Panc1 (cell line): ENCODE measurements at regions not wholly inside any gene's neighbourhood (a gene's known extent, or its start where the extent isn't known, plus 50 kb on each side); places are given as distances from the start of the nearest gene placed in this dataset.

Experiments
- ATAC-seq: fragments of 200-7000 bp; cut with Tn5 transposase; 2 replicates; pipeline ENCODE4 v1.9.1; 2020; ENCODE audit warnings: mild to moderate bottlenecking, moderate library complexity
- BruUV-seq: library from RNA; stranded (reverse); fragments of 400-500 nt; replicated peaks from 2 replicates; lab custom pipeline; 2021; lab: Mats Ljungman, UMichigan
- CTCF ChIA-PET: fragments of 300-600 bp; sonication (Branson Sonifier 250); formaldehyde crosslinking; loops from one replicate; lab custom pipeline; 2022; ENCODE audit warnings: antibody characterized with exemption; lab: Charles Lee
- POLR2A ChIA-PET: fragments of 300-600 bp; sonication (Branson Sonifier 250); formaldehyde crosslinking; loops from one replicate; lab custom pipeline; 2022; ENCODE audit warnings: antibody characterized with exemption; lab: Charles Lee
- DNase-seq: peaks from one replicate; pipeline ENCODE4 v3.0.0-alpha.2; 2010; ENCODE audit warnings: low read depth, low spot score
- H3K27ac ChIP-seq: 2 replicates; pipeline ENCODE4 v1.5.1; 2011; ENCODE audit warnings: mild to moderate bottlenecking, low read length, inconsistent platforms
- H3K27me3 ChIP-seq: fragments of 200-500 bp; sonication (Bioruptor generic); 2 replicates; pipeline ENCODE4 v1.6.0; 2014; ENCODE audit warnings: low read length, inconsistent platforms; ENCODE audit not compliant: control insufficient read depth, insufficient read depth
- H3K36me3 ChIP-seq: fragments of 200-500 bp; sonication (Bioruptor generic); 2 replicates; pipeline ENCODE4 v1.5.1; 2014; ENCODE audit warnings: inconsistent platforms, mild to moderate bottlenecking, low read length, moderate library complexity; ENCODE audit not compliant: control insufficient read depth, insufficient read depth
- H3K4me1 ChIP-seq: 2 replicates; pipeline ENCODE4 v1.5.1; 2011; ENCODE audit warnings: inconsistent platforms, mild to moderate bottlenecking, low read length, moderate library complexity; ENCODE audit not compliant: control insufficient read depth, insufficient read depth
- H3K4me3 ChIP-seq, 2 experiments: 2 replicates each; pipeline ENCODE4 v1.5.1; 2011 to 2012; ENCODE audit warnings: low read depth in 2 of 2, low read length in 2 of 2, mild to moderate bottlenecking in 2 of 2, inconsistent platforms in 1 of 2, moderate library complexity in 1 of 2
- H3K9me3 ChIP-seq: fragments of 200-500 bp; sonication (Bioruptor generic); 2 replicates; pipeline ENCODE4 v1.5.1; 2014; ENCODE audit warnings: low read depth, mild to moderate bottlenecking, inconsistent platforms, low read length, moderate library complexity; ENCODE audit not compliant: control insufficient read depth, insufficient read depth
- POLR2AphosphoS5 ChIP-seq: IDR thresholded peaks from 2 replicates; pipeline ENCODE4 v1.6.1; 2012; ENCODE audit warnings: mild to moderate bottlenecking, low read depth, low read length, moderate library complexity
- SIN3A ChIP-seq: IDR thresholded peaks from 2 replicates; pipeline ENCODE4 v1.6.1; 2012; ENCODE audit warnings: low read depth, mild to moderate bottlenecking, low read length, moderate library complexity, borderline replicate concordance; ENCODE audit not compliant: insufficient read depth
- TCF7L2 ChIP-seq: IDR thresholded peaks from 2 replicates; pipeline ENCODE4 v1.6.1; 2011; ENCODE audit warnings: mild to moderate bottlenecking, low read depth, low read length, inconsistent platforms
- in situ Hi-C: cut with HindIII; loops from 2 replicates; pipeline ENCODE4 v1.10.0; 2016; ENCODE audit warnings: low sequenced_read_pairs, low pct_unique_long_range_greater_than_20kb
- intact Hi-C: fragments of 100-400 bp; cut with micrococcal nuclease; formaldehyde crosslinking; loops from one replicate; pipeline ENCODE4 v1.10.0; 2022; ENCODE audit not compliant: unreplicated experiment
- TF ChIP-seq, protein P1 (sequence below), 2 experiments: IDR thresholded peaks; 2 replicates each; pipeline ENCODE4 v1.6.1; 2011 to 2012; ENCODE audit warnings: low read depth in 2 of 2, control low read depth in 1 of 2, low read length in 1 of 2, mild to moderate bottlenecking in 1 of 2, moderate library complexity in 1 of 2; ENCODE audit not compliant: insufficient read depth in 1 of 2
- TF ChIP-seq, protein P2 (sequence below): fragments of 450-650 bp; IDR thresholded peaks from 2 replicates; pipeline ENCODE4 v1.5.1; 2017; ENCODE audit warnings: mild to moderate bottlenecking

DNA sequence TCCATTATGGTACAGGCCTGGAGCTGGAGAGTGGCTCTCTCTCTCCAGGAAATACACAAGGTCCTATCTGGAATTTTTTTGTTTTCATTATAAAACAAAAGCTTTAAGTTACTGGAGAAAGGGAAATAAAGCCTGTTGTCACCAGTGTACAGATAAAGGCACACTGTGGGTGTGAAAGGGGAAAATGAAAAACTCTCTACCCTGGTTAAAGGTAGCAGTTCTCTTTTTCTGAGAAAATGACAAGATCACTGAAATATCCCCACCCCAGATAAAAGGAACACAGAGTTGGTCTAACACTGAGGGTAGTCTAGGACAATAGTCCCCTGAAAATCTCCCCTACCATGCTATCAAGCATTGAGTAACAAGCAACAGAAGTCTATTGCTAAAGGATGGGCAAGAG, 438.7 kb downstream of the MBD2 start:
- in situ Hi-C loops (no loop called here), intact Hi-C loops (no loop called here)
- CTCF ChIA-PET, result no interaction called here
- DNase-seq (no peak), ATAC-seq (no peak)
- Histone ChIP-seq H3K9me3 (no peaks in the 10 kb centered on the region), H3K27ac (no peak overlapping the region), H3K4me3 (no peak overlapping the region), H3K27me3 (no peaks in the 10 kb centered on the region), H3K4me1 (no peaks in the 10 kb centered on the region), H3K36me3 (no peaks in the 10 kb centered on the region)
- POLR2A ChIA-PET, result no interaction called here
- TF ChIP-seq, protein P1, sequence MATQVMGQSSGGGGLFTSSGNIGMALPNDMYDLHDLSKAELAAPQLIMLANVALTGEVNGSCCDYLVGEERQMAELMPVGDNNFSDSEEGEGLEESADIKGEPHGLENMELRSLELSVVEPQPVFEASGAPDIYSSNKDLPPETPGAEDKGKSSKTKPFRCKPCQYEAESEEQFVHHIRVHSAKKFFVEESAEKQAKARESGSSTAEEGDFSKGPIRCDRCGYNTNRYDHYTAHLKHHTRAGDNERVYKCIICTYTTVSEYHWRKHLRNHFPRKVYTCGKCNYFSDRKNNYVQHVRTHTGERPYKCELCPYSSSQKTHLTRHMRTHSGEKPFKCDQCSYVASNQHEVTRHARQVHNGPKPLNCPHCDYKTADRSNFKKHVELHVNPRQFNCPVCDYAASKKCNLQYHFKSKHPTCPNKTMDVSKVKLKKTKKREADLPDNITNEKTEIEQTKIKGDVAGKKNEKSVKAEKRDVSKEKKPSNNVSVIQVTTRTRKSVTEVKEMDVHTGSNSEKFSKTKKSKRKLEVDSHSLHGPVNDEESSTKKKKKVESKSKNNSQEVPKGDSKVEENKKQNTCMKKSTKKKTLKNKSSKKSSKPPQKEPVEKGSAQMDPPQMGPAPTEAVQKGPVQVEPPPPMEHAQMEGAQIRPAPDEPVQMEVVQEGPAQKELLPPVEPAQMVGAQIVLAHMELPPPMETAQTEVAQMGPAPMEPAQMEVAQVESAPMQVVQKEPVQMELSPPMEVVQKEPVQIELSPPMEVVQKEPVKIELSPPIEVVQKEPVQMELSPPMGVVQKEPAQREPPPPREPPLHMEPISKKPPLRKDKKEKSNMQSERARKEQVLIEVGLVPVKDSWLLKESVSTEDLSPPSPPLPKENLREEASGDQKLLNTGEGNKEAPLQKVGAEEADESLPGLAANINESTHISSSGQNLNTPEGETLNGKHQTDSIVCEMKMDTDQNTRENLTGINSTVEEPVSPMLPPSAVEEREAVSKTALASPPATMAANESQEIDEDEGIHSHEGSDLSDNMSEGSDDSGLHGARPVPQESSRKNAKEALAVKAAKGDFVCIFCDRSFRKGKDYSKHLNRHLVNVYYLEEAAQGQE (IDR thresholded peaks at IDR 0.05; ENCODE audit: insufficient read depth in 1 of 2, low read depth in 2 of 2, low read length in 1 of 2), result no peak
- TF ChIP-seq, protein P2, sequence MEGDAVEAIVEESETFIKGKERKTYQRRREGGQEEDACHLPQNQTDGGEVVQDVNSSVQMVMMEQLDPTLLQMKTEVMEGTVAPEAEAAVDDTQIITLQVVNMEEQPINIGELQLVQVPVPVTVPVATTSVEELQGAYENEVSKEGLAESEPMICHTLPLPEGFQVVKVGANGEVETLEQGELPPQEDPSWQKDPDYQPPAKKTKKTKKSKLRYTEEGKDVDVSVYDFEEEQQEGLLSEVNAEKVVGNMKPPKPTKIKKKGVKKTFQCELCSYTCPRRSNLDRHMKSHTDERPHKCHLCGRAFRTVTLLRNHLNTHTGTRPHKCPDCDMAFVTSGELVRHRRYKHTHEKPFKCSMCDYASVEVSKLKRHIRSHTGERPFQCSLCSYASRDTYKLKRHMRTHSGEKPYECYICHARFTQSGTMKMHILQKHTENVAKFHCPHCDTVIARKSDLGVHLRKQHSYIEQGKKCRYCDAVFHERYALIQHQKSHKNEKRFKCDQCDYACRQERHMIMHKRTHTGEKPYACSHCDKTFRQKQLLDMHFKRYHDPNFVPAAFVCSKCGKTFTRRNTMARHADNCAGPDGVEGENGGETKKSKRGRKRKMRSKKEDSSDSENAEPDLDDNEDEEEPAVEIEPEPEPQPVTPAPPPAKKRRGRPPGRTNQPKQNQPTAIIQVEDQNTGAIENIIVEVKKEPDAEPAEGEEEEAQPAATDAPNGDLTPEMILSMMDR, result no peak
- TF ChIP-seq SIN3A (no peak), TCF7L2 (no peak), POLR2AphosphoS5 (no peak)
- no TSS peak for BruUV-seq

DNA sequence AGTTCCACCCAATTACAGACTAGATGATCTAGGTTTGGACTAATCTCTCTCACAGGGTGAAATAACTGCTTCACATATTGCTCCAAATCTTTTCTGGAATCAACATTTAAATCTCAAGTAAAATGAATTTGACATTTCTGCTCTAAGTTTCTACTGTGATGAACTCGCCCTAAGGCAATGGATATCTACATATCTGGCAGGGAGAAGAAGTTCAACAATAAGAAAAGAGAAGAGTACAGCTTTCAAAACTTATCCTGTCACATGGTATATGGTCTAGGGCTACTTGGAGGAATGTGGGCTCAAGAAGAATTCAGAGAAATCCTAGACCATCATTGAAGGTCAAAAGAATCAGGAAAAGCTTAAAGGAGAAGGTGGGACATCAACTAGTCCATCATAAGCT, 440.2 kb downstream of the MBD2 start:
- Histone ChIP-seq H3K9me3 (no peaks in the 10 kb centered on the region), H3K4me1 (no peaks in the 10 kb centered on the region), H3K27me3 (no peaks in the 10 kb centered on the region), H3K36me3 (no peaks in the 10 kb centered on the region), H3K27ac (no peak overlapping the region), H3K4me3 (no peak overlapping the region)
- no peak for DNase-seq
- no peak for ATAC-seq
- CTCF ChIA-PET, result no interaction called here
- in situ Hi-C loops, result no loop called here
- POLR2A ChIA-PET, result no interaction called here
- intact Hi-C loops, result no loop called here
- BruUV-seq, result no TSS peak
- TF ChIP-seq TCF7L2, result no peak
- TF ChIP-seq, protein P2, result no peak
- no peak for TF ChIP-seq SIN3A
- TF ChIP-seq, protein P1 (IDR thresholded peaks at IDR 0.05; ENCODE audit: insufficient read depth in 1 of 2, low read depth in 2 of 2, low read length in 1 of 2), result no peak
- TF ChIP-seq POLR2AphosphoS5, result no peak
